ENCODE measurements at regions not wholly inside any gene's neighbourhood (a gene's known extent, or its start where the extent isn't known, plus 50 kb on each side); places are given as distances from the start of the nearest gene placed in this dataset.

- TF ChIP-seq CTCF (IDR thresholded peaks at IDR 0.05) (no peak), POLR2A (IDR thresholded peaks at IDR 0.05) (no peak)
These were observed 91.3 kb upstream of the ANK3 start for GRCh38 chr10:60480865-60481563.

Measured in esophagus squamous epithelium (tissue), 4 donors.